ENCODE measurements at regions not wholly inside any gene's neighbourhood (a gene's known extent, or its start where the extent isn't known, plus 50 kb on each side); places are given as distances from the start of the nearest gene placed in this dataset.
"Not testable (repeated sequence)": the region's sequence is repeated elsewhere in the genome, so short reads cannot be mapped to it uniquely, and the experiment has no call there.

GRCh38 chr9:86573886-86574285 lies 219.7 kb upstream of the TUT7 start:
- DNase-seq (no peak), FAIRE-seq (no peak)
- H3K27ac ChIP-seq (ENCODE audit: low read depth in 2 of 2, low read length in 2 of 2), result no peak overlapping the region
- no peaks in the 10 kb centered on the region for H3K27me3 ChIP-seq (ENCODE audit: control insufficient read depth, insufficient read depth, low read length)
- no peak overlapping the region for H3K9ac ChIP-seq (ENCODE audit: low read length in 3 of 3)
- H3K4me3 ChIP-seq (ENCODE audit: low read length in 3 of 3), result no peak overlapping the region
- intact Hi-C loops (cut with DNase I), result no loop called here
- H3K9me3 ChIP-seq (ENCODE audit: control insufficient read depth in 2 of 3, insufficient read depth in 1 of 3, low read length in 3 of 3), result peaks cover 0 to 6% (median 0%) of the 10 kb centered on the region in 3 donors
- TF ChIP-seq CTCF (IDR thresholded peaks at IDR 0.05; ENCODE audit: borderline replicate concordance, extremely low read depth, insufficient read depth), result no peak
- no peaks in the 10 kb centered on the region for H3K4me1 ChIP-seq (ENCODE audit: control insufficient read depth in 2 of 3, insufficient read depth in 2 of 3, low read depth in 1 of 3, low read length in 3 of 3)
- H3K36me3 ChIP-seq (ENCODE audit: control insufficient read depth in 2 of 3, insufficient read depth in 3 of 3, low read length in 3 of 3), result no peaks in the 10 kb centered on the region

GRCh38 chr9:86572904-86573303 lies 218.7 kb upstream of the TUT7 start:
- no peak overlapping the region for H3K4me3 ChIP-seq (ENCODE audit: low read length in 3 of 3)
- DNase-seq, result no peak
- peaks cover 0 to 11% (median 0%) of the 10 kb centered on the region in 3 donors for H3K9me3 ChIP-seq (ENCODE audit: control insufficient read depth in 2 of 3, insufficient read depth in 1 of 3, low read length in 3 of 3)
- no peaks in the 10 kb centered on the region for H3K27me3 ChIP-seq (ENCODE audit: control insufficient read depth, insufficient read depth, low read length)
- no peaks in the 10 kb centered on the region for H3K36me3 ChIP-seq (ENCODE audit: control insufficient read depth in 2 of 3, insufficient read depth in 3 of 3, low read length in 3 of 3)
- no peaks in the 10 kb centered on the region for H3K4me1 ChIP-seq (ENCODE audit: control insufficient read depth in 2 of 3, insufficient read depth in 2 of 3, low read depth in 1 of 3, low read length in 3 of 3)
- H3K27ac ChIP-seq (ENCODE audit: low read depth in 2 of 2, low read length in 2 of 2), result no peak overlapping the region
- FAIRE-seq, result no peak
- H3K9ac ChIP-seq (ENCODE audit: low read length in 3 of 3), result no peak overlapping the region
- intact Hi-C loops (cut with DNase I), result no loop called here
- no peak for TF ChIP-seq CTCF (IDR thresholded peaks at IDR 0.05; ENCODE audit: borderline replicate concordance, extremely low read depth, insufficient read depth)

GRCh38 chr9:86565603-86566002 lies 211.4 kb upstream of the TUT7 start:
- H3K9ac ChIP-seq (ENCODE audit: low read length in 3 of 3); H3K27ac ChIP-seq (ENCODE audit: low read depth in 2 of 2, low read length in 2 of 2); intact Hi-C loops (cut with DNase I); H3K27me3 ChIP-seq (ENCODE audit: control insufficient read depth, insufficient read depth, low read length); H3K4me1 ChIP-seq (ENCODE audit: control insufficient read depth in 2 of 3, insufficient read depth in 2 of 3, low read depth in 1 of 3, low read length in 3 of 3); H3K36me3 ChIP-seq (ENCODE audit: control insufficient read depth in 2 of 3, insufficient read depth in 3 of 3, low read length in 3 of 3); H3K4me3 ChIP-seq (ENCODE audit: low read length in 3 of 3); FAIRE-seq; DNase-seq: not testable (repeated sequence)
- peaks cover 0 to 11% (median 0%) of the 10 kb centered on the region in 3 donors for H3K9me3 ChIP-seq (ENCODE audit: control insufficient read depth in 2 of 3, insufficient read depth in 1 of 3, low read length in 3 of 3)

- Histone ChIP-seq H3K9me3 (ENCODE audit: control insufficient read depth in 2 of 3, insufficient read depth in 1 of 3, low read length in 3 of 3) (peaks cover 0 to 5% (median 0%) of the 10 kb centered on the region in 3 donors), H3K27ac (ENCODE audit: low read depth in 2 of 2, low read length in 2 of 2) (no peak overlapping the region), H3K4me3 (ENCODE audit: low read length in 3 of 3) (no peak overlapping the region), H3K9ac (ENCODE audit: low read length in 3 of 3) (no peak overlapping the region), H3K27me3 (ENCODE audit: control insufficient read depth, insufficient read depth, low read length) (no peaks in the 10 kb centered on the region), H3K36me3 (ENCODE audit: control insufficient read depth in 2 of 3, insufficient read depth in 3 of 3, low read length in 3 of 3) (no peaks in the 10 kb centered on the region), H3K4me1 (ENCODE audit: control insufficient read depth in 2 of 3, insufficient read depth in 2 of 3, low read depth in 1 of 3, low read length in 3 of 3) (no peaks in the 10 kb centered on the region)
- no peak for TF ChIP-seq CTCF (IDR thresholded peaks at IDR 0.05; ENCODE audit: borderline replicate concordance, extremely low read depth, insufficient read depth)
- intact Hi-C loops (cut with DNase I), result no loop called here
- no peak for DNase-seq
- FAIRE-seq, result no peak
Observed at GRCh38 chr9:86563936-86564335, 209.7 kb upstream of the TUT7 start.
